HG03066 (cell line): ENCODE measurements at regions not wholly inside any gene's neighbourhood (a gene's known extent, or its start where the extent isn't known, plus 50 kb on each side); places are given as distances from the start of the nearest gene placed in this dataset.
"Not testable (repeated sequence)": the region's sequence is repeated elsewhere in the genome, so short reads cannot be mapped to it uniquely, and the experiment has no call there.

Experiments used
- ATAC-seq: cut with Tn5 transposase; IDR thresholded peaks from one replicate; pipeline ENCODE4 v1.9.1; 2021; ENCODE audit warnings: low read depth; ENCODE audit not compliant: unreplicated experiment

- ATAC-seq = no peak
These were observed 89.6 kb downstream of the DDX1 start for GRCh38 chr2:15681089-15681885.

- ATAC-seq = no peak
These were observed 90.7 kb downstream of the DDX1 start for GRCh38 chr2:15682354-15682753.

GRCh38 chr2:15684161-15685039 is 92.7 kb downstream of the DDX1 start:
- ATAC-seq = no peak

GRCh38 chr2:15685143-15685542 is 93.5 kb downstream of the DDX1 start:
- ATAC-seq = no peak

DNA sequence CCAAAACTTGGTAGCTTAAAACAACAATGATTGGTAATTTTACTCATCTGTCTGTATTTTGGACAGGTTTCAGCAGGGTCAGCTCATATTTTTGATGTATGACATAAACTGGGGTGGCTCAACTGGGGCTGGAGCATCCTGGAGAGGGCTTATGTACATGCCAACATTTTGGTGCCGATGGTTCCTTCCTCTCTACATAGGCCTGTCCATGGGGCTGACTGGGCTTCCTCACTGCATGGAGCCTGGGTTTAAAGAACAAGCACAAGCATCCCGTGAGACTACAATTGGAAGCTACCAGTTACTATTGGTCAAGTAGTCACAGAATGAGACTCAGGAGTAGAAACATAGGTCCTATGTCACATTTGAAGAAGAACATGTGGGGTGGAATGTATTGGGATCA is 95.0 kb downstream of the DDX1 start:
- ATAC-seq = no peak

DNA sequence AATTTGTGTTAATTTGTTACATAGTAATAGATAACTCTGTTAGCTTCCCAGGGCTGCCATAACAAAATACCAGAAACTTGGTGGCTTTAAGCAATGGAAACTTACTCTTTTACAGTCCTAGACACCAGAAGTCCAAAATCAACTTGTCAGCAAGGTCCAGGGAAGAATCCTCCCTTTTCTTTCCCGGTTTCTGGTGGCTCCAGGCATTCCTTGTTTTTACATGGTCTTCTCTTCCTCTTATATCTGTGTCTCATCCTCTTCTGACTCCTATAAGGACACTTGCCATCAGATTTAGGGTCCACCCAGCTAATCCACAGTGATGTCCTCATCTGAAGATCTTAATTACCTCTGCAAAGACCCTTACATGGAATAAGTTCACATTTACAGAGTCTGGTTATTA is 95.6 kb downstream of the DDX1 start:
- ATAC-seq = no peak

GRCh38 chr2:15687720-15688119 is 96.1 kb downstream of the DDX1 start:
- ATAC-seq = no peak

DNA sequence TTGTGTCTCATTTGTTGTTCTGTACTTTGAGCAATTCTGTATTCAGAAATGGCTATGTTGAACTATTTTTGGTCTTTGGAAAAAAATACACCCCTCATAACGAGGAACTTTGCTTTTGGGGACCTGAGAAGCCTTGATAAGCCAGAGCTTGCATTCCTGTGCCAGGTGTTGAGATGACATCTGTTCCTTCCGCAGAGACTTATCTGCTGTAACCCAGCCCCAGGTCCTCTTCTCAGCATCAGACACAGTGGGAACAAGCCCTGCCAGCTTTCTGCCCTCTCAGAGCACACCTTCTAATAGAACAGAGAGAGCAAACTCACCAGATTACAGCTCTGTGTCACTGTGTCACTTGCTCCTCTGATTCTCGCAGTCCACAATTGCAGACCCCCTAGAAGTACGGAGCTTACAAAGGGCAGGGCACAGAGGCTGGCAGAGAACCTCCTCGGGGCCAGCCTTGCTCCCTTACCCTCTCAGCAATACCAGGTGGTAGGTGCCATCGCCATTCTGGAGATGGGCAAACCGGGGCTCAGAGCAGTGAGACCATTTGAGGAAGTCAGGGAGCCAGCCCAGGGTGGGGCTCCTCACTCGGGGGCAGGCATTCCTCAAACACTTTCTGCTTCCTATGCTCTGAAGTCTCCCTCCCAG is 97.4 kb downstream of the DDX1 start:
- ATAC-seq = no peak

DNA sequence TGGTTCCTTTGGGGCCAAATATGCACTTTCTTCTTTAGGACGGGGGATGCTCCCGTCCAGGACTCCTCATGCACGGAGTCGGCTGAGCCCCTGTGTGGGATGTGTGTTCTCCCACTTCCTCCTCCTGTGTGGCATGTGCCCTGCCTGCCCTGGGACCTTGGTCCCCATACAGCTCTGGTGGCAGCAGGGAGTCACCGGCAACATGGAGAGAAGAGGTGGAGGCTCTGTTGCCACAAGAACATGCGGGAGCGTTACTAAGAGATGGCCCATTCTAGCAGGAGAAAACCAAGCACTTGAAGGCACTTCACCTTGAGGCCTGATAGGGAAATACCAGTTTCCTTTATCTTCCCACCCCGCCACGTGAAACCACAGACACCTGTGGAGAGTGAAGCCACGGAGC is 98.0 kb downstream of the DDX1 start:
- no peak for ATAC-seq

DNA sequence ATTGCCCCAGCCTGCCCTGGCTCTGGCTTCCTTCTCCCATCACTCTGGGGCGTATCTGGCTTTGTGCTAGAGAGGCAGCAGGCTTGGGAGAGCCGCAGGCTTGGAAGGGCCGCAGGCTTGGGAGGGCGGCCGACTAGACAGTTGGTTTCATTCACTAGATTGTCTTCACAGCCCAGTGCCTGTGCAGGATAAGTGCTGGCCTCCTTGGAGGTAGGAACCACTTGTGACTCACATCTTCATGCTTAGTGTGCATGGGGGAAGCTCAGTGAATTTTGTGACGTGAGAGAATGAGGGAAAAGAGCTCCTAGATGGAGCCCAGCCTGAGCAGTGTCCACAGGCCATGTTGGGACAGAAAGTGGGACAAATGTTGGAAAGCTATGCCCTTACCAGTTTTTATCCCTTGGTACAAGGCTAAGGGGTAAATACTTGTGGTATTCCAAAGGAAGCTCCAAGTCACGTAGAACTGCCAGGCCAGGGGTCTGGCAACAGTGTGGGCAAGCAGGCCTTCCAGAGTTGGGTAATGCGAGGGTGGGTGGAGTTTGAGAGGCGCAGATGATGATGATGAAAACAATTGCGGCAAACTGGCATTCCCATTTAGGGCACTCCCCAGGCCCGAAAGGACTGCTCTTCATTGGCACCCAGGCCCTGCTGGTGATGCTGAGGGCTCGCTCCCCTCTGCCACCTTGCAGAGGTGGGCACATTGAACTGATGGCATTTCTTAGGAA is 100.1 kb downstream of the DDX1 start:
- no peak for ATAC-seq

DNA sequence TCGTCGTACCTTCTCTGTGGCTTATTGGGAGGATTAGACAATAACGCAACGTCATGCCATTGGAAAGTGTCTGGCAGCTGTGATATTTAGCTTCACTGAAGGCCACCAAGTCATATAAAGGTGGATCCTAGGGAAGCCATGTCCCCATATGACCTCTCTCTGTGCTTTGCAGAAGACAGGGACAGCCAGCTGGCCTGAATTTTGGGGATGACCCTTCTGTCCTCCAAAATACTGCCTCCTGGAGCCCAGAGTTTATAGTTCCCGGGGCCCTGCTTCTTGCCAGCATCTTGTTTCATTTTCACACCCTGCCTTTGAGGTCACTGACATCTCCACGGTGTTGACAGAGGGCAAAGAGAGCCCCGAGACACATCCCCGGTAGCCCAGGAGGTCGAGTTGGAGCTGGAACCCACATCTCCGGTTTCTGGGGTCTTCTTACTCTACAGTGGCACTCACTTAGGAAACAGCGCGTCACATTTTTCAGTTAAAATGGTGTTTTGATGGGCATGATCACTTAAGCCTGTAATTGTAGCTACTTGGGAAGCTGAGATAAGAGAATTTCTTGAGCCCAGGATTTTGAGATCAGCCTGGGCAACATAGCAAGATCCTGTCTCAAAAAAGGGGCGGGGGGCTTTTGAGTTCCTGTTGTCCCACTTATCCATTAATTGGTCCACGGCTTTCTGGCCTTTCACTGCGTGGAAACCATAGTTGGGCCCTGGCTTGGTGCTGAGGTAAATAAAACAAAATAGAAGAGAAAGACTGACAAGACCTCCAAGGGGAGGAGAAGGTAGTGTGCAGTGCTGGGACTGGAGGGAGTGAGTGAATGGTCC is 101.1 kb downstream of the DDX1 start:
- no peak for ATAC-seq

- ATAC-seq = no peak
These were observed 101.7 kb downstream of the DDX1 start for GRCh38 chr2:15693382-15693781.

DNA sequence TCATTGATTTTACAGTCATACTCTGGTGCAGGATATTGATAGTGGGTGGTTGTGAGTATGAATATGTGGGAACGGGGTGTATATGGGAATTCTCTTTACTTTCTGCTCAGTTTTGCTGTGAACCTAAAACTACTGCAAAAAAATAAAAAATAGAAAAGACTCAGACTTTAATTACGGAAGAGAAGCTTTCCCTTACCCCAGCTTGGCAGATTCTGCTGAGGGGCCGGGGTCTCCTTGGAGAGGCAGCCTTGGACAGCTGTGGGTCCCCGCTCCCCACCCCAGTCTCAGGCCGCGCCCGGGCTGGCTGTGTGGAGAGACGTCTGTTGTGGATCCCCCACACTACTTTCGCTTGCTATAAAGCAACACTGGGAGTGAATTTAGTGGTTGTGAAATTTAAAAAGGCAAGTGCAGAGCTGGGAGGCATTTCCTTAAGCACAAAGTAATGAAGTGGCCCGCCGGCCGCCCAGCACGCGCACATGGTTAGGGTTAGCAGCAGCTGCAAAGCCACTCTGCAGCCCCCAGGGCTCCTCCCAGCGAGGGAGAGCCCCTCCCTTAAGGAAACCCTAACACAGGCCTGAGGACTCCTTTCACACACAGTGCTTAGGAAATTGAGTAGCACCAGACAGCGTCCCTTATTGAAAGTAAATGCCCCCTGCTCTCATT is 102.4 kb downstream of the DDX1 start:
- no peak for ATAC-seq

- ATAC-seq = no peak
These were observed 102.9 kb downstream of the DDX1 start for GRCh38 chr2:15694589-15694986.

- ATAC-seq = no peak
These were observed 104.1 kb downstream of the DDX1 start for GRCh38 chr2:15695582-15696330.

GRCh38 chr2:15696606-15697170 is 105.0 kb downstream of the DDX1 start:
- ATAC-seq = not testable (repeated sequence)

GRCh38 chr2:15700131-15700530 is 108.5 kb downstream of the DDX1 start:
- ATAC-seq = no peak

- no peak for ATAC-seq
These were observed 109.1 kb downstream of the DDX1 start for GRCh38 chr2:15700599-15701340.
